ENCODE measurements at regions not wholly inside any gene's neighbourhood (a gene's known extent, or its start where the extent isn't known, plus 50 kb on each side); places are given as distances from the start of the nearest gene placed in this dataset.
A peak's percentile ranks its signal among the peaks of the same experiment; 100 is the strongest.

DNA sequence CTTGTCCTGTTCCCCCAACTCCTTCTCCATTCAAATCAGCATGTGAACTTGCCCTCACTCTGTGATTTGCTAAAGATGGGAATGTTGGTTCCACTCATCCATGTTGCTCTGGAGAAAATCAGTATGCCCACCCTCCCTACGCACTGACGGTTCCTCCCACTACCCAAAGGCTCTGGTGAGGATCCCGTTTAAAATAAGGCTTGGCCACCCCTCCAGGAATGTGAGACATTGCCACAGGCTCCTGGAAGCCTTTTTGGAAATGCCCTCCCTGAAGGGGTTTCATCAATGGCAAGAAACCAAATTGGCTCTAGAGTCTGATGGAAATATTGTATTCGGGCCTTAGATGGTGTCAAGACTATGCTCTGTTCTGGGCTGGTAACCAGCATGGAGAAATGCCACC, 187.3 kb downstream of the USP12 start:
- no peak overlapping the region for H3K4me3 ChIP-seq
- peaks cover 3 to 27% of the 10 kb centered on the region in 2 donors for H3K4me1 ChIP-seq
- H3K27me3 ChIP-seq: peaks cover 0 to 6% of the 10 kb centered on the region in 2 donors
- intact Hi-C loops (cut with DNase I): no loop called here
- no peak overlapping the region for H3K27ac ChIP-seq
- H3K9me3 ChIP-seq: no peaks in the 10 kb centered on the region
- no peak for ATAC-seq
- no peaks in the 10 kb centered on the region for H3K36me3 ChIP-seq
- TF ChIP-seq, protein P1, sequence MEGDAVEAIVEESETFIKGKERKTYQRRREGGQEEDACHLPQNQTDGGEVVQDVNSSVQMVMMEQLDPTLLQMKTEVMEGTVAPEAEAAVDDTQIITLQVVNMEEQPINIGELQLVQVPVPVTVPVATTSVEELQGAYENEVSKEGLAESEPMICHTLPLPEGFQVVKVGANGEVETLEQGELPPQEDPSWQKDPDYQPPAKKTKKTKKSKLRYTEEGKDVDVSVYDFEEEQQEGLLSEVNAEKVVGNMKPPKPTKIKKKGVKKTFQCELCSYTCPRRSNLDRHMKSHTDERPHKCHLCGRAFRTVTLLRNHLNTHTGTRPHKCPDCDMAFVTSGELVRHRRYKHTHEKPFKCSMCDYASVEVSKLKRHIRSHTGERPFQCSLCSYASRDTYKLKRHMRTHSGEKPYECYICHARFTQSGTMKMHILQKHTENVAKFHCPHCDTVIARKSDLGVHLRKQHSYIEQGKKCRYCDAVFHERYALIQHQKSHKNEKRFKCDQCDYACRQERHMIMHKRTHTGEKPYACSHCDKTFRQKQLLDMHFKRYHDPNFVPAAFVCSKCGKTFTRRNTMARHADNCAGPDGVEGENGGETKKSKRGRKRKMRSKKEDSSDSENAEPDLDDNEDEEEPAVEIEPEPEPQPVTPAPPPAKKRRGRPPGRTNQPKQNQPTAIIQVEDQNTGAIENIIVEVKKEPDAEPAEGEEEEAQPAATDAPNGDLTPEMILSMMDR (IDR thresholded peaks at IDR 0.05): no peak
- no peak for DNase-seq

DNA sequence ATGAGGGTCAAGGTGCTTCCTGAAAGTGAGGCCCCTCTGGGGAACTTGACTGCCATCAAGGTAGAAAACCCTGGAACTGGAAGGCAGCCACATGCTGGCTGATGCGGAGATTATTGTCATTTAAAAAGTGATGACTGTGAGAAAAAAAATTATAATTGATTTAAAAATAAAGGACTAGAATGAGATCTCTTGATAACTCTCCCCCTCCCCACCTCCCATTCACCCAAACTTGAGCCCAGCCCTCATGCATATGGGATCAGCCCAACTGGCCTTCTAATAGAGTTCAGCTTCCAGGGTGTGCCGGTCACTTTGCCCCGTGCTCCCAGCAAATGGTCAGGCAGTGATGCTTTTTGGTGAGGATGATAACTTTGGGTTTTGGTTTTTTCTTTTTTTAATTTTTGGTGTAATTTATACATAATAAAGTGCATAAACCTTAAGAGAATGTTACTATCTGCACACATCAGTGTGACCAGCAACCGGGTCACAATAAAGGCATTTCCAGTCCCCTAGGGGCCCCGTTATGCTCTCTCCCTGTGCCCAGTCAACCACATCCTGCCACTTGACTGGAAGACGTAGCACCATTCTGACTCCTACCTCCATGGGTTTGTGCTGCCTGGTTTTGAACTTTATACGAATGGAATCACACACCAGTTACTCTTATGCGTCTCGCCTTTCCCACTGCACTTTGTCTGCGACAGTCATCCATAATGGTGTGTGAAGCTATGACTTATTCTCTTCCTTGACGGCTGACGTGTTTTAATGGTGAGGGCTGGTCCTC, 187.9 kb downstream of the USP12 start:
- Histone ChIP-seq H3K27ac (peak overlapping the region; percentile 23 to 54), H3K4me3 (no peak overlapping the region), H3K9me3 (no peaks in the 10 kb centered on the region), H3K27me3 (peaks cover 0 to 6% of the 10 kb centered on the region in 2 donors), H3K36me3 (no peaks in the 10 kb centered on the region), H3K4me1 (peaks cover 3 to 27% of the 10 kb centered on the region in 2 donors)
- DNase-seq (no peak), ATAC-seq (no peak)
- TF ChIP-seq, protein P1 (IDR thresholded peaks at IDR 0.05): no peak
- intact Hi-C loops (cut with DNase I): no loop called here

DNA sequence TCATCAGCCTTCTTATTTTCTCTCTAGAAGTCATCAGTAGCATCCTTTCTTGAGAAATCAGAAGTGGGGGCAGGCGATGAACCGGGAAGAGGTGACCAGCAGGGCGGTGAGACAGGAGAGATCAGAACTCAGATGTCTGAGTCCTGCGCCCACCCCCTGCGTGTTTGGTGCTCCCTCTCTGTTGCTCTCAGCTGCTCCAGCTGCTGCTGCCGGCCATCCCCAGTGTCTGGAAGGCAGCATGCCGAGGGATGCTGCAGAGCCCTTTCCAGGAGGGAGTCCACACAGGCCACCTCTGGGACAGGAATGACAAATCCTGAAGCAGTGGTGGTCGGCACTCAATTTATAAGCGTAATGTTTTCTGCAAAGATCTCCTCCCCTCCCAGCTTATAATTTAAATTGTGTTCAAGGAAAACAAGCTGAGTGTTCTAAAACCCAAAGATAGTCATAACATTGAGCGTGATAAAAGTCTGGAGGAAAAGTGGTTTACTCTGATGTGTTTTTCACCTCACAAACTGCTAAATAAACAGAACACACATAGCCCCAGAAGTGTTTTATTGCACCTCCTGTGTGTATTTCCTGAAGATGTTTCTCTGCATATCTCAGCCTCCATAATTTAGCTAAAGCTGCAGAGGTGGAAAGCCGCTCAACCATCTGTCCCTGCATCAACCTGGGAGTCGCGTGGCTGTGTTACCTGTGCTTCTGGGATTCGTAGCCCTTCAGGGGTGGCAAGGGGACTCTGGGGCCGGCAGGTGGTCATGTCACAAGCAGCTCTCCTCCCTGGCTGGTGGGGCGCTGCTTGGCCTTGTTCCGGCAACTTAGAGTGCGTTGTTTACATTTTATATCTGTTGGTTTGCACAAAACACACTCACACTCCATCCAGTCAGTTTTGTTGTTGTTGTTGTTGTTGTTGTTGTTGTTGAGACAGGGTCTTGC, 191.2 kb downstream of the USP12 start:
- intact Hi-C loops (cut with DNase I): no loop called here

DNA sequence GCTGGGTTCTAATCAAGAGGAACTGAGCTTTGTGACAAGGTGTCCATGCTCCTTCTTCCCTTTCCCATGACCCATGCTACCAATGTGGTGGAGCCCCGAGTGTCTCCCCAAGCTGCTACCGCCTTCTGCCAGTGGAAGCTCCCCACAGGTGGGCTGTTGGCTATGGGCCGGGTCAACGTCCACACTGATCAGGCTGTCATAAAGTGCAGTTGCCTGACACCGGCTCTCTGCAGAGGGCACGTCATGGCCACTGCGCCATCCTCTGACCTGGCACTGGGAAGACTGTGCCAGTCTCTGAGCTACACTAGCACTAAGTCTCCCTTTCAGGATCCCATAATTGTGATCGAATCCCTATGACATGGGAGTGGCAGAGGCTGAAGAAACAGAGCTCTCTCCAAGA, 192.3 kb downstream of the USP12 start:
- no peak for DNase-seq
- Histone ChIP-seq H3K4me1 (peaks cover 3 to 20% of the 10 kb centered on the region in 2 donors), H3K9me3 (no peaks in the 10 kb centered on the region), H3K4me3 (no peak overlapping the region), H3K27ac (no peak overlapping the region), H3K27me3 (peaks cover 0 to 1% of the 10 kb centered on the region in 2 donors), H3K36me3 (no peaks in the 10 kb centered on the region)
- TF ChIP-seq, protein P1 (IDR thresholded peaks at IDR 0.05): no peak
- intact Hi-C loops (cut with DNase I): no loop called here
- no peak for ATAC-seq

More for the DNA sequence above, 191.2 kb downstream of the USP12 start:
- Histone ChIP-seq H3K27me3 (peaks cover 0 to 6% of the 10 kb centered on the region in 2 donors), H3K36me3 (no peaks in the 10 kb centered on the region), H3K27ac (no peak overlapping the region), H3K4me1 (peaks cover 3 to 22% of the 10 kb centered on the region in 2 donors), H3K9me3 (no peaks in the 10 kb centered on the region), H3K4me3 (no peak overlapping the region)
- TF ChIP-seq, protein P1 (IDR thresholded peaks at IDR 0.05): no peak
- DNase-seq (no peak), ATAC-seq (no peak)
